Loucy (cell line): ENCODE measurements at regions not wholly inside any gene's neighbourhood (a gene's known extent, or its start where the extent isn't known, plus 50 kb on each side); places are given as distances from the start of the nearest gene placed in this dataset.

Experiments used
- EZH2phosphoT487 ChIP-seq: fragments of 200-600 bp; IDR thresholded peaks from 2 replicates; pipeline ENCODE4 v1.6.1; 2018; ENCODE audit warnings: antibody characterized with exemption, mild to moderate bottlenecking, moderate library complexity, borderline replicate concordance
- TF ChIP-seq, protein P1 (sequence below): fragments of 200-600 bp; sonication (generic); conservative IDR thresholded peaks from 2 replicates; pipeline ENCODE4 v1.5.1; 2014; ENCODE audit warnings: mild to moderate bottlenecking, antibody characterized with exemption, low read length

DNA sequence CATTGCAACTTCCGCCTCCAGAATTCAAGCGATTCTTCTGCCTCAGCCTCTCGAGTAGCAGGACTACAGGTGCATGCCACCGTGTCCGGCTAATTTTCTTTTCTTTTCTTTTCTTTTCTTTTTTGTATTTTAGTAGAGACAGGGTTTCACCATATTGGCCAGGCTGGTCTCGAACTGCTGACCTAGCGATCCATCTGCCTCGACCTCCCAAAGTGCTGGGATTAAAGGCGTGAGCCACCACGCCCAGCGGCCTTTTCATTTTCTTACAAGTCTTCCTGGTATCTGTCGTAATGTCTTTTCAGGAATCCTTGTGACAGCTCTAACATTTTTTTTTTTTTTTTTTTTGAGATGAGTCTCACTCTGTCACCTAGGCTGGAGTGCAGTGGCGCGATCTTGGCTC lies 66.4 kb upstream of the EDAR start:
- TF ChIP-seq, protein P1, sequence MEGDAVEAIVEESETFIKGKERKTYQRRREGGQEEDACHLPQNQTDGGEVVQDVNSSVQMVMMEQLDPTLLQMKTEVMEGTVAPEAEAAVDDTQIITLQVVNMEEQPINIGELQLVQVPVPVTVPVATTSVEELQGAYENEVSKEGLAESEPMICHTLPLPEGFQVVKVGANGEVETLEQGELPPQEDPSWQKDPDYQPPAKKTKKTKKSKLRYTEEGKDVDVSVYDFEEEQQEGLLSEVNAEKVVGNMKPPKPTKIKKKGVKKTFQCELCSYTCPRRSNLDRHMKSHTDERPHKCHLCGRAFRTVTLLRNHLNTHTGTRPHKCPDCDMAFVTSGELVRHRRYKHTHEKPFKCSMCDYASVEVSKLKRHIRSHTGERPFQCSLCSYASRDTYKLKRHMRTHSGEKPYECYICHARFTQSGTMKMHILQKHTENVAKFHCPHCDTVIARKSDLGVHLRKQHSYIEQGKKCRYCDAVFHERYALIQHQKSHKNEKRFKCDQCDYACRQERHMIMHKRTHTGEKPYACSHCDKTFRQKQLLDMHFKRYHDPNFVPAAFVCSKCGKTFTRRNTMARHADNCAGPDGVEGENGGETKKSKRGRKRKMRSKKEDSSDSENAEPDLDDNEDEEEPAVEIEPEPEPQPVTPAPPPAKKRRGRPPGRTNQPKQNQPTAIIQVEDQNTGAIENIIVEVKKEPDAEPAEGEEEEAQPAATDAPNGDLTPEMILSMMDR, result no peak
- TF ChIP-seq EZH2phosphoT487, result no peak
